ENCODE measurements at regions not wholly inside any gene's neighbourhood (a gene's known extent, or its start where the extent isn't known, plus 50 kb on each side); places are given as distances from the start of the nearest gene placed in this dataset.

- TF ChIP-seq CTCF (IDR thresholded peaks at IDR 0.05) (no peak), EZH2phosphoT487 (IDR thresholded peaks at IDR 0.05) (no peak), EZH2 (IDR thresholded peaks at IDR 0.05) (no peak)
These were observed 105.3 kb upstream of the GSC start for GRCh38 chr14:94875256-94875655.

Measured in neural progenitor cell (in vitro differentiated cells).